SU-DHL-6 (cell line): ENCODE measurements at regions not wholly inside any gene's neighbourhood (a gene's known extent, or its start where the extent isn't known, plus 50 kb on each side); places are given as distances from the start of the nearest gene placed in this dataset.

Experiments used
- H2AFZ ChIP-seq: fragments of 200-600 bp; sonication (generic); 2 replicates; pipeline ENCODE4 v1.6.1; 2014; ENCODE audit warnings: low read depth, mild to moderate bottlenecking, moderate library complexity, mixed read lengths, antibody characterized with exemption, low read length; ENCODE audit not compliant: severe bottlenecking
- H3F3A ChIP-seq: fragments of 200-600 bp; shearing (Covaris generic); 2 replicates; pipeline ENCODE4 v1.6.0; 2016; ENCODE audit warnings: antibody characterized with exemption, mild to moderate bottlenecking; ENCODE audit not compliant: insufficient read depth
- H3K27ac ChIP-seq: fragments of 200-600 bp; sonication (generic); 2 replicates; pipeline ENCODE4 v1.5.1; 2016; ENCODE audit warnings: low read depth, mild to moderate bottlenecking, low read length, moderate library complexity, mixed read lengths
- H3K27me3 ChIP-seq: fragments of 200-600 bp; sonication (generic), shearing (Covaris generic); 2 replicates; pipeline ENCODE4 v1.6.0; 2014; ENCODE audit warnings: mild to moderate bottlenecking, low read length
- H3K36me3 ChIP-seq: fragments of 200-600 bp; sonication (generic); 2 replicates; pipeline ENCODE4 v1.6.1; 2014; ENCODE audit warnings: mild to moderate bottlenecking, low read length, mixed read lengths
- H3K4me2 ChIP-seq: fragments of 300-600, 200-600 bp; shearing (Covaris generic), sonication (generic); 2 replicates; pipeline ENCODE4 v1.6.0; 2014; ENCODE audit warnings: low read length, low read depth, mild to moderate bottlenecking; ENCODE audit not compliant: poor library complexity, severe bottlenecking
- H3K4me3 ChIP-seq: fragments of 200-600 bp; sonication (generic); 2 replicates; pipeline ENCODE4 v1.5.1; 2014; ENCODE audit warnings: antibody characterized with exemption, low read length, mild to moderate bottlenecking, mixed read lengths; ENCODE audit not compliant: insufficient read depth, poor library complexity, severe bottlenecking
- H3K79me2 ChIP-seq: fragments of 200-600 bp; sonication (generic); 2 replicates; pipeline ENCODE4 v1.6.1; 2014; ENCODE audit warnings: mild to moderate bottlenecking, low read length, moderate library complexity; ENCODE audit not compliant: insufficient read depth
- H3K9ac ChIP-seq: fragments of 200-600 bp; sonication (generic); 2 replicates; pipeline ENCODE4 v1.7.0; 2014; ENCODE audit warnings: mild to moderate bottlenecking, low read length
- H3K9me2 ChIP-seq: fragments of 200-600 bp; sonication (generic); replicated peaks from 2 replicates; pipeline ENCODE4 v1.6.1; 2014; ENCODE audit warnings: low read length; ENCODE audit not compliant: insufficient read depth
- H3K9me3 ChIP-seq: fragments of 200-600 bp; sonication (generic); 2 replicates; pipeline ENCODE4 v1.6.1; 2014; ENCODE audit warnings: low read length, mixed read lengths; ENCODE audit not compliant: insufficient read depth
- H4K20me1 ChIP-seq: fragments of 200-600 bp; sonication (generic); 2 replicates; pipeline ENCODE4 v1.6.1; 2014; ENCODE audit warnings: low read depth, mild to moderate bottlenecking, antibody characterized with exemption, low read length, moderate library complexity, mixed read lengths
- EZH2phosphoT487 ChIP-seq: fragments of 200-600 bp; sonication (generic), shearing (Covaris generic); conservative IDR thresholded peaks from 2 replicates; pipeline ENCODE4 v1.6.1; 2018; ENCODE audit warnings: mild to moderate bottlenecking, antibody characterized with exemption, low read length, moderate library complexity, mixed read lengths
- TF ChIP-seq, protein P1 (sequence below): fragments of 200-600 bp; sonication (generic); IDR thresholded peaks from one replicate; pipeline ENCODE4 v1.5.1; 2017; ENCODE audit warnings: antibody characterized with exemption, mild to moderate bottlenecking, low read length, moderate library complexity; ENCODE audit not compliant: insufficient read depth, poor library complexity, severe bottlenecking

DNA sequence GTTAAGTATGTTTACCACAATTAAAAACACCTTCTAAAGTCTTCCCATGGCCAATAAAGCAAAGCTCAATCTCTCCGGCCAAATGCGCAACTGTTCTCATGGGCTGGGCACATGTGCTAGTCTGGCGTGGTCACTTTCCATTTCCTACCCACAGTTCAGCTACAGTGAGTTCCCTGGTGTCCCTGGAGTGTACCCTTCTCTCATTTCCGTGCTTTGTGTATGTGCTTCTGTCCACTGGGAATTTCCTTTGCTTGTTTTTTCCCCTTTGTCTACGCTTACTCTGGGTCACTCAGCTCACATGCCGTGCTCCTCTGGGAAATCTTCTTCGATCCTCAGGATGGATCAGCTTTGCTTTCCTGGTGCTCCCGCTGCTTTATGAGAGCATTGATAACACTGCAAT is 69.6 kb upstream of the GYPC start:
- Histone ChIP-seq H3K27me3 (no peaks in the 10 kb centered on the region), H3K9ac (no peak overlapping the region), H3K36me3 (no peaks in the 10 kb centered on the region), H2AFZ (no peak overlapping the region), H3K79me2 (no peaks in the 10 kb centered on the region), H3K4me2 (no peak overlapping the region), H3K27ac (no peak overlapping the region), H3K9me3 (no peaks in the 10 kb centered on the region), H3K4me3 (no peak overlapping the region), H3K9me2 (no peaks in the 10 kb centered on the region), H3F3A (no peaks in the 10 kb centered on the region), H4K20me1 (no peaks in the 10 kb centered on the region)
- TF ChIP-seq, protein P1, sequence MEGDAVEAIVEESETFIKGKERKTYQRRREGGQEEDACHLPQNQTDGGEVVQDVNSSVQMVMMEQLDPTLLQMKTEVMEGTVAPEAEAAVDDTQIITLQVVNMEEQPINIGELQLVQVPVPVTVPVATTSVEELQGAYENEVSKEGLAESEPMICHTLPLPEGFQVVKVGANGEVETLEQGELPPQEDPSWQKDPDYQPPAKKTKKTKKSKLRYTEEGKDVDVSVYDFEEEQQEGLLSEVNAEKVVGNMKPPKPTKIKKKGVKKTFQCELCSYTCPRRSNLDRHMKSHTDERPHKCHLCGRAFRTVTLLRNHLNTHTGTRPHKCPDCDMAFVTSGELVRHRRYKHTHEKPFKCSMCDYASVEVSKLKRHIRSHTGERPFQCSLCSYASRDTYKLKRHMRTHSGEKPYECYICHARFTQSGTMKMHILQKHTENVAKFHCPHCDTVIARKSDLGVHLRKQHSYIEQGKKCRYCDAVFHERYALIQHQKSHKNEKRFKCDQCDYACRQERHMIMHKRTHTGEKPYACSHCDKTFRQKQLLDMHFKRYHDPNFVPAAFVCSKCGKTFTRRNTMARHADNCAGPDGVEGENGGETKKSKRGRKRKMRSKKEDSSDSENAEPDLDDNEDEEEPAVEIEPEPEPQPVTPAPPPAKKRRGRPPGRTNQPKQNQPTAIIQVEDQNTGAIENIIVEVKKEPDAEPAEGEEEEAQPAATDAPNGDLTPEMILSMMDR: no peak
- TF ChIP-seq EZH2phosphoT487: no peak

DNA sequence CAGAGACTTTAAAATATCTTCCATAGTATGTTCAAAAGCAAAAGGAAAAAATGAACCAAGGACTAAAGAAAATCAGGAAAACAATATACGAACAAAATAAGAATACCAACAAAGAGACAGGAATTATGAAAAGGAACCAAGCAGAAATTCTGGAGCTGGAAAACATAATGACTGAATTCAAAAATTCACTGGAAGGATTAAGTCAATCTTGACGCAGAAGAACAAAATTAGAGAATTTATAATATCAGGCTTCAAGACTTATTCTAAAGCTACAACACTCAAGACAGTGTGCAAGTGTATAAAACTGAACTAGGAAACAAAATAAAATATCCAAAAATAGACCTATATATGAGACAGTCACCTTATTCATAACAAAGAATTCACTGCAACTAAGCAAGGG is 56.9 kb upstream of the GYPC start:
- H4K20me1 ChIP-seq: no peaks in the 10 kb centered on the region
- H3K79me2 ChIP-seq: no peaks in the 10 kb centered on the region
- no peaks in the 10 kb centered on the region for H3K36me3 ChIP-seq
- H3K27ac ChIP-seq: no peak overlapping the region
- H3K4me3 ChIP-seq: no peak overlapping the region
- H2AFZ ChIP-seq: no peak overlapping the region
- H3K9me3 ChIP-seq: no peaks in the 10 kb centered on the region
- no peaks in the 10 kb centered on the region for H3K9me2 ChIP-seq
- TF ChIP-seq, protein P1: no peak
- TF ChIP-seq EZH2phosphoT487: no peak
- no peaks in the 10 kb centered on the region for H3K27me3 ChIP-seq
- H3K9ac ChIP-seq: no peak overlapping the region
- H3F3A ChIP-seq: no peaks in the 10 kb centered on the region
- H3K4me2 ChIP-seq: no peak overlapping the region

DNA sequence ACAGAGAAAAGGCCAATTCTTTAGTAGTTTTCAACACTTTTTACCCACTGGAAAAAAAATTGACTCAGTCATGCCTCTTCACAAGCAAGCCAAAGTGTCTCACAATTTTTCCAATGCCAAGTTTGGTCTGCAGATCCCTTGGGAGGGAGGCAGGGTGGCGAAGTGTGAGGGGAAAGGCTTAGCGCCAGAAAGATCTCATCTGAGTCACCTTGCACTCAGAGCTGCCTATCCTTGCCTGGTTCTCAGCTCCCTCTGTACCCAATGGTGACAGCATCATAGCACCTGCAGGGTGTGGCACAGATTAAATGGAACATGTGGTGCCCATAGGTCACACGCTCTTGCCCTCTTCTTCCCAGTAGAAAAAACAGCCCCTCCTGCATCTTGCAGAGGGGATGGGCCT is 55.2 kb upstream of the GYPC start:
- Histone ChIP-seq H3K9ac (no peak overlapping the region), H3K4me2 (no peak overlapping the region), H3K79me2 (no peaks in the 10 kb centered on the region), H2AFZ (no peak overlapping the region), H4K20me1 (no peaks in the 10 kb centered on the region), H3K4me3 (no peak overlapping the region), H3K9me3 (no peaks in the 10 kb centered on the region), H3K9me2 (no peaks in the 10 kb centered on the region), H3K36me3 (no peaks in the 10 kb centered on the region), H3K27me3 (no peaks in the 10 kb centered on the region), H3F3A (no peaks in the 10 kb centered on the region), H3K27ac (no peak overlapping the region)
- TF ChIP-seq EZH2phosphoT487: no peak
- TF ChIP-seq, protein P1: no peak

DNA sequence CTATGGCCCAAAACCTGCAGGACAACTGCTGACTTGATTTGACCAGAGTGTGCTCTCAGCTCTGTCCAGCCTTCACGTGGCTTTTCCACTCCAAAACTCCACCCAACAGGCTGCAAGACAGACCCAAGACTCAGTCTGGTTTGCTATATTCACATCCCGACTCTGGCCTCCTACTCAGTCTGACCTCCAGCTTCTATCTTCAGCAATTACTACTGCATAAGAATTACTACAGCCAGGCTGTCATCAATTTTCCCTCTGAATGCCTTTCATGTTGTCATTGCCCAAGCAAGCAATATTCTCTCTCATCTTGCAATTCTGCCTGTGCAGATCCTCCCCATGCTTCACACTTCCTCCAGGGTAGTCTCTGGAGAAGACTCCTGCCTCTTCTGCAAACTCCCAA is 53.6 kb upstream of the GYPC start:
- no peaks in the 10 kb centered on the region for H3K9me3 ChIP-seq
- no peaks in the 10 kb centered on the region for H3K79me2 ChIP-seq
- no peak overlapping the region for H3K27ac ChIP-seq
- H3K27me3 ChIP-seq: no peaks in the 10 kb centered on the region
- no peaks in the 10 kb centered on the region for H3K9me2 ChIP-seq
- H3K9ac ChIP-seq: no peak overlapping the region
- H3K36me3 ChIP-seq: no peaks in the 10 kb centered on the region
- no peak overlapping the region for H3K4me2 ChIP-seq
- H4K20me1 ChIP-seq: no peaks in the 10 kb centered on the region
- no peak overlapping the region for H3K4me3 ChIP-seq
- no peaks in the 10 kb centered on the region for H3F3A ChIP-seq
- no peak overlapping the region for H2AFZ ChIP-seq
- TF ChIP-seq, protein P1: no peak
- TF ChIP-seq EZH2phosphoT487: no peak
